ENCODE measurements at regions not wholly inside any gene's neighbourhood (a gene's known extent, or its start where the extent isn't known, plus 50 kb on each side); places are given as distances from the start of the nearest gene placed in this dataset.

DNA sequence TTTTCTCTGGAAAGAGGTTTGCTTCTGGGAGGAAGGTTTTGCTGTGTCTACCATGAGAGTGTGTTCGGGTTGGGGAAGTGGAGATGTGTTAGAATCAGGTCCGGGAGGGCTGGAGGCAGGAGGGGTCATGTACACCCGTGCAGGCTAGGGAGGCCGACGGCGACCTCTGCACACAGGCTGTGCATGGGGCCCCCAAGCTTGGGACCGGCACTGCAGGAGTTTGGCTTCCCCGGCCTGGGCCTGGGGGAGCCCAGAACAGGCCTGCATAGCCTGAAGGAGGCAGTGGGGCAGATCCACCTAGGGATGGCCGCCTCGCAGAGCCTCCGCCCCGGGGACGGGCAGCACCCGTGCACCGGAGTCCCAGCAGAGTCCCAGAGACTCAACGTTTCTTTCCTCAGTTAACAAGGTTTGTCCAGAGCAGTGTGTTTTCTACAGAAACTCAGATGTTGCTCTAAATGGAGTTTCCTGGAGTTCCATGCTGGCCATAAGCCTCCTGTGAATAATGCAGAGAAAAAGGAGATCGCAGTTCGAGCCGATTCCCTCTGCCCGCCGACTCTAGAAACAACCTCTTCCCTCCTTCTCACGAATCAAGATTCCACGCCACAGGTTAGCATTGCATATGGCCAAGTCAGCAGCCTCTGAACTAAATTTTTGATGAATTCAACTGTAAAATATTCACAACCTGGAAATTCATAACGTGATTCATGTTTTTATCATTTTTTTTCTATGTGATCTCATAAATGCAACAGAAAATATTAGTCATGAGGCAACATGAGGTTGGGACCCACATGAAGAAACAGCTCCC lies 427.3 kb downstream of the BRD1 start:
- CTCF ChIA-PET = no interaction called here
- H3K79me2 ChIP-seq (ENCODE audit: insufficient read depth, low read length) = no peaks in the 10 kb centered on the region
- ATAC-seq = no peak
- no peak overlapping the region for H3K9ac ChIP-seq (ENCODE audit: low read length)
- intact Hi-C loops (cut with micrococcal nuclease) = no loop called here
- POLR2A ChIA-PET = no interaction called here
- no peaks in the 10 kb centered on the region for H3K4me1 ChIP-seq (ENCODE audit: control insufficient read depth in 1 of 2, insufficient read depth in 2 of 2, low read length in 2 of 2)
- DNase-seq (ENCODE audit: low read depth, low spot score) = no peak
- RAD21 ChIA-PET (ENCODE audit: low non-redundant PET in 1 of 2, low total read pairs in 2 of 2, uncharacterized antibody in 2 of 2, unreplicated experiment in 2 of 2) = no interaction called here
- H3K4me3 ChIP-seq (replicated peaks in 1 of 2; ENCODE audit: low read depth in 1 of 2, low read length in 2 of 2) = no peak overlapping the region
- no peaks in the 10 kb centered on the region for H3K27me3 ChIP-seq (ENCODE audit: insufficient read depth, low read length)
- no peak overlapping the region for H2AFZ ChIP-seq (ENCODE audit: low read depth, low read length, poor library complexity, severe bottlenecking)
- H3K9me3 ChIP-seq (ENCODE audit: control insufficient read depth in 1 of 2, insufficient read depth in 1 of 2, low read depth in 1 of 2, low read length in 2 of 2) = no peaks in the 10 kb centered on the region
- no peak overlapping the region for H3K27ac ChIP-seq (ENCODE audit: low read depth, low read length)
- TF ChIP-seq TCF7L2 (IDR thresholded peaks at IDR 0.05; ENCODE audit: borderline replicate concordance, extremely low read depth, insufficient read depth, insufficient read length) (no peak), CEBPB (IDR thresholded peaks at IDR 0.05; ENCODE audit: low read depth) (no peak), JUND (IDR thresholded peaks at IDR 0.05) (no peak), CTCF (IDR thresholded peaks at IDR 0.05 in 2 of 3, conservative IDR thresholded peaks at IDR 0.05 in 1 of 3; ENCODE audit: borderline replicate concordance in 1 of 3, insufficient read depth in 1 of 3, low read depth in 2 of 3, low read length in 2 of 3) (no peak), ZNF274 (IDR thresholded peaks at IDR 0.05; ENCODE audit: low read depth, low read length) (no peak), EZH2 (IDR thresholded peaks at IDR 0.05) (no peak), SP1 (IDR thresholded peaks at IDR 0.05; ENCODE audit: low read depth) (no peak), SIN3A (IDR thresholded peaks at IDR 0.05; ENCODE audit: low read depth) (no peak), CBX3 (IDR thresholded peaks at IDR 0.05; ENCODE audit: low read depth) (no peak), FOSL1 (IDR thresholded peaks at IDR 0.05; ENCODE audit: low read depth) (no peak)
- no peaks in the 10 kb centered on the region for H3K36me3 ChIP-seq (ENCODE audit: control insufficient read depth in 1 of 2, insufficient read depth in 2 of 2, low read length in 2 of 2)
- no peak overlapping the region for H3K4me2 ChIP-seq (ENCODE audit: low read length)
- BruUV-seq (replicated peaks) = no TSS peak
- no peaks in the 10 kb centered on the region for H4K20me1 ChIP-seq (ENCODE audit: insufficient read depth)
- H3K9me2 ChIP-seq (ENCODE audit: insufficient read depth) = no peaks in the 10 kb centered on the region
